Retinal pigment epithelial cell (primary cell): ENCODE measurements at regions not wholly inside any gene's neighbourhood (a gene's known extent, or its start where the extent isn't known, plus 50 kb on each side); places are given as distances from the start of the nearest gene placed in this dataset.
"Not testable (repeated sequence)": the region's sequence is repeated elsewhere in the genome, so short reads cannot be mapped to it uniquely, and the experiment has no call there.

Experiments used
- DNase-seq: peaks from one replicate; pipeline ENCODE4 v3.0.0-alpha.2; 2010; ENCODE audit warnings: low read depth
- H3K4me3 ChIP-seq: 2 replicates; pipeline ENCODE4 v1.5.1; 2011; ENCODE audit warnings: mild to moderate bottlenecking, low read length, control low read depth, moderate library complexity

DNA sequence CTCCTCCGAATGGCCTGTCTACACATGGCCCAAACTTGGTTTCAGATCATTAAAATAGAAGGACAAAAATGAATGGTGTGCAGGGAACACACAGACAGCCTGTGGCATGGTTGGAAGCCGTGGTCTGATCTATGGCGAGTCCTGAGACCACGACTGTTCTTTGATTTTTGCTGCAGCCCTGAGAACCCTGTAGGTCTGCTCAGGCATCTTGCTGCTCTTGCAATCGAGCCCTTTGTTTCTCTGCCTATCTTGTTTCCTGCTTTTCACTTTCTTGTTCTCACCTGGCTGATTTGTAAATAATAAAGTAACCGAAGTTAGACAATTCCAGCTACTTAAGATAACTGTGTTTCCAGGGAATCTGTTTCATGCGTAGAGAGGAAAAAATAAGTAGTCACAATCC lies 54.1 kb upstream of the NBPF9 start:
- DNase-seq, H3K4me3 ChIP-seq: not testable (repeated sequence)

- not testable (repeated sequence) for H3K4me3 ChIP-seq, DNase-seq
Observed at GRCh38 chr1:149158308-149158707, 55.0 kb upstream of the NBPF9 start.

- not testable (repeated sequence) for DNase-seq, H3K4me3 ChIP-seq
Observed at GRCh38 chr1:149163063-149163444, 59.7 kb upstream of the NBPF9 start.

- not testable (repeated sequence) for DNase-seq, H3K4me3 ChIP-seq
Observed at GRCh38 chr1:149174765-149175164, 71.4 kb upstream of the NBPF9 start.

GRCh38 chr1:149175812-149176211 lies 72.5 kb upstream of the NBPF9 start:
- not testable (repeated sequence) for DNase-seq
- peak overlapping the region; percentile 45 for H3K4me3 ChIP-seq

GRCh38 chr1:149176453-149177316 lies 73.3 kb upstream of the NBPF9 start:
- DNase-seq: not testable (repeated sequence)
- peak overlapping the region; percentile 53 for H3K4me3 ChIP-seq

DNA sequence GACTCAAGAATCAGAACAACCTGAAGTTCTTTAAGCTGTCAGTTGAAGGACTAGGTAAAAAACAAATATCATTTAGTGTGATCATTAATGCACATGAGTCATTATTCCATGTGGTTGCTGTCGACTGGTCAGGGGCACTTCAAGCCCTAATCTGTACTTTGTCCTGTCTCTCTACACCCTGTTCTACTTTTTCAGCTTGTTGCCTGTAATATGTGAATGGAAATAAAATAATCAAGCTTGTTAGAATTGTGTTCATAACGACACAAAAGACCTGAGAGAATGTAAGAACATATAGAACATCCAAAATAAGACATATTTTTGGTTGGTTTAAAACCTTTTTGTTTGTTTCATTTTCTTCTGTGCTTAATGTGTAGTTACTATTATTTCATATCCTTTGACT lies 87.4 kb upstream of the NBPF9 start:
- DNase-seq, H3K4me3 ChIP-seq: not testable (repeated sequence)

- DNase-seq, H3K4me3 ChIP-seq: not testable (repeated sequence)
Observed at GRCh38 chr1:149196651-149197050, 93.3 kb upstream of the NBPF9 start.

DNA sequence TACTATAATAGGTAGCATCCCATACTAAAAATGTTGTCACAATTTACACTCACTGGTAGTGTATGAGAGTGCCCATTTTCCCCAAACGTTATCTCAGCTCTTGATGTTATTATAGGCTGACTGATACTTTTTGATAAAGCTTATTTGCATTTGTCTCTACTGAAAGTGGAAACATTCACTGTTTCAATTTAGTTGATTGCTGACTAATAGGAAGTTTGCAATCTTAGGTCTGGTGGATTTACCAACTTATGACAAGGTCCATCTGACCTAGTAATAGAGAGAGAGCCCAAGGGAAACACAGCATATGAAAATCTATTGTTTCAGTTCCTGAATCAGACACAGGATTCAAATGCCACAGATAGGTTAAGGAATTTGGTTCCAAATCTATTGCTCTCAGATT lies 97.2 kb upstream of the NBPF9 start:
- H3K4me3 ChIP-seq: not testable (repeated sequence)
- DNase-seq: peak; percentile 11

- not testable (repeated sequence) for DNase-seq, H3K4me3 ChIP-seq
Observed at GRCh38 chr1:149202283-149202682, 98.9 kb upstream of the NBPF9 start.

DNA sequence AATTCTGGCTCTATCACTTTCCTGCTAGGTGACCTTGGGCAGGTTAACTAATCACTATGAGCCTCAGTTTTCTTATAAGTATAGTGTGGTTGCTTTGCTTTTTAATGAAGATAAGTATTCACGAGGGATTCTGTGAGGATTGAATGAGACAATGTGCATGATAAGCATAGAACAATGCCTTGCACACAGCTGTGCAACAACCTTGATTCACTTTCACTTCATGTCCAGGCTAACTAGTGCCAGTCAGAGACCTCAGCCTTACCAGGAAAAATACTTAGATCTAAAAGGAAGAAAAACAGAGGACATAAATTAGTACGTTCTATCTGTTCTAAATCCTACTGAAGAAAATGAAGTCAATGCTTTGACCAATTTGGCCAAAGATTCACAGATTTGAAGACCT lies 101.0 kb upstream of the NBPF9 start:
- DNase-seq: not testable (repeated sequence)

GRCh38 chr1:149208836-149209235 lies 105.5 kb upstream of the NBPF9 start:
- not testable (repeated sequence) for H3K4me3 ChIP-seq

More for the DNA sequence above, 101.0 kb upstream of the NBPF9 start:
- not testable (repeated sequence) for H3K4me3 ChIP-seq

GRCh38 chr1:149211757-149212420 lies 108.5 kb upstream of the NBPF9 start:
- not testable (repeated sequence) for DNase-seq, H3K4me3 ChIP-seq

More at GRCh38 chr1:149208836-149209235, 105.5 kb upstream of the NBPF9 start:
- DNase-seq: not testable (repeated sequence)

GRCh38 chr1:149212946-149213345 lies 109.6 kb upstream of the NBPF9 start:
- not testable (repeated sequence) for H3K4me3 ChIP-seq

GRCh38 chr1:149213673-149214072 lies 110.3 kb upstream of the NBPF9 start:
- not testable (repeated sequence) for H3K4me3 ChIP-seq, DNase-seq

More at GRCh38 chr1:149212946-149213345, 109.6 kb upstream of the NBPF9 start:
- DNase-seq: not testable (repeated sequence)

DNA sequence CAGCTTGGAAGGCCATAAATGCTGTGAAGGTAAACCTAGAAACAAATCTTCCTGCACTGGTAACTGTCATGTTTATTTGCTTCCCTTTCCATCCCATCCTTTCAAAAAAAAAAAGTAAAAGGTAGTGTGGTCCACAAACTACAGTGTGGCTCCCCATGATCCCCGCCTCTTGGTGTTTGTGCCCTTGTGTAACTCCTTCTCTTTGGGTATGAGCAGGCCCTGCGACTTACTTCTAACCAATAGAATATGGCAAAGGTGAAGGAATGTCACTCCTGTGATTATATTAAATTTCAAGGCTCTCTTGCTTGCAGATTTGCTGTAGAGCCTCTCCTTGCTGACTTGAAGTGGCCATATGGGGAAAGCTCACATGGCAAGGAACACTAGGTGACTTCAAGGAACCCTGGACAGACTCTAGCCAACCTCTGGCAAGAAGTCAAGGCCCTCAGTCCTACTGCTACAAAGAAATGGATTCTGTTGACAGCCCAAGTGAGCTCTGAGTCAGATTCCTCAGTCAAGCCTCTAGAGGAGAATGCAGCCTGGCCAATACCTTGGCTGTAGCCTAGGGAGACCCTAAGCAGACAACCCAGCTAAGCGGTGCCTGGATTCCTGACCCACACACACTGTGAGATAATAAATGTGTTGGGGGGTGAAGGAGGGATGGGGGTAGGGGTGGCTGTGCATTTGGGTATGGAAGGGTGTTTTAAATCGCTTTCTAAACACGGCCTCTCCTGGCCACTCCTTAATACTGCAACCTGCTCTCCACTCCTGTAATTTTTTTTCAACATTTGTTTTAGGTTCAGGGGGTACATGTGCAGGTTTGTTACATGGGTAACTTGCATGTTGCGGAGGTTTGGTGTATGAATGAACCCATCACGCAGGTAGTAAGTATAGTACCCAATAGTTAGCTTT lies 115.0 kb upstream of the NBPF9 start:
- not testable (repeated sequence) for DNase-seq, H3K4me3 ChIP-seq

- DNase-seq, H3K4me3 ChIP-seq: not testable (repeated sequence)
Observed at GRCh38 chr1:149219539-149219938, 116.2 kb upstream of the NBPF9 start.

- not testable (repeated sequence) for DNase-seq
Observed at GRCh38 chr1:149220463-149221074, 117.2 kb upstream of the NBPF9 start.

More at GRCh38 chr1:149220463-149221074, 117.2 kb upstream of the NBPF9 start:
- not testable (repeated sequence) for H3K4me3 ChIP-seq
